IMR-90 (cell line): ENCODE measurements at regions not wholly inside any gene's neighbourhood (a gene's known extent, or its start where the extent isn't known, plus 50 kb on each side); places are given as distances from the start of the nearest gene placed in this dataset.

Experiments
- ATAC-seq: fragments of 200-7000 bp; cut with Tn5 transposase; 2 replicates; pipeline ENCODE4 v1.9.1; 2020; ENCODE audit warnings: low read depth, mild to moderate bottlenecking, moderate library complexity
- BruUV-seq: library from RNA; stranded (reverse); fragments of 400-500 nt; replicated peaks from 2 replicates; lab custom pipeline; 2021; lab: Mats Ljungman, UMichigan
- CTCF ChIA-PET: fragments of 300-600 bp; formaldehyde crosslinking; extraction: SDS; loops from one replicate; lab custom pipeline; 2021; ENCODE audit warnings: antibody characterized with exemption; lab: Yijun Ruan, JAX
- POLR2A ChIA-PET: fragments of 300-600 bp; sonication (Branson Sonifier 250); formaldehyde crosslinking; loops from one replicate; lab custom pipeline; 2022; ENCODE audit warnings: antibody characterized with exemption; ENCODE audit not compliant: unreplicated experiment; lab: Charles Lee
- DNase-seq: peaks from one replicate; pipeline ENCODE4 v3.0.0; 2013
- H2AFZ ChIP-seq: replicated peaks from 2 replicates; pipeline ENCODE3; 2013; ENCODE audit warnings: low read length, mild to moderate bottlenecking; ENCODE audit not compliant: poor library complexity
- H2AK5ac ChIP-seq: 2 replicates; pipeline ENCODE4 v1.6.1; 2013; ENCODE audit warnings: low read depth, low read length, inconsistent platforms
- H2AK9ac ChIP-seq: replicated peaks from 2 replicates; pipeline ENCODE3; 2013; ENCODE audit warnings: mild to moderate bottlenecking, low read depth, low read length, moderate library complexity; ENCODE audit not compliant: poor library complexity
- H2BK120ac ChIP-seq: 2 replicates; pipeline ENCODE4 v1.6.1; 2013; ENCODE audit warnings: low read depth, low read length, inconsistent platforms
- H2BK15ac ChIP-seq: 3 replicates; pipeline ENCODE4 v1.6.1; 2013; ENCODE audit warnings: low read depth, low read length, inconsistent platforms
- H2BK20ac ChIP-seq: 2 replicates; pipeline ENCODE4 v1.6.1; 2013; ENCODE audit warnings: low read depth, mild to moderate bottlenecking, inconsistent platforms, low read length, moderate library complexity
- H2BK5ac ChIP-seq: 2 replicates; pipeline ENCODE4 v1.6.1; 2013; ENCODE audit warnings: mild to moderate bottlenecking, low read depth, low read length, inconsistent platforms; ENCODE audit not compliant: poor library complexity, severe bottlenecking
- H3K14ac ChIP-seq: replicated peaks from 2 replicates; pipeline ENCODE4 v1.6.1; 2013; ENCODE audit warnings: low read depth, low read length, inconsistent platforms
- H3K18ac ChIP-seq: 2 replicates; pipeline ENCODE4 v1.6.1; 2013; ENCODE audit warnings: low read depth, low read length, control low read depth
- H3K23ac ChIP-seq: 2 replicates; pipeline ENCODE4 v1.6.1; 2013; ENCODE audit warnings: low read depth, low read length, inconsistent platforms
- H3K27ac ChIP-seq: 2 replicates; pipeline ENCODE4 v1.5.1; 2013; ENCODE audit warnings: mild to moderate bottlenecking, control low read depth, low read length; ENCODE audit not compliant: insufficient read depth
- H3K27me3 ChIP-seq: 2 replicates; pipeline ENCODE4 v1.6.1; 2013; ENCODE audit warnings: low read length; ENCODE audit not compliant: control insufficient read depth, insufficient read depth
- H3K36me3 ChIP-seq: 2 replicates; pipeline ENCODE4 v1.6.1; 2013; ENCODE audit warnings: low read length, mixed read lengths; ENCODE audit not compliant: control insufficient read depth, insufficient read depth
- H3K4ac ChIP-seq: 2 replicates; pipeline ENCODE4 v1.6.1; 2013; ENCODE audit warnings: low read depth, low read length, inconsistent platforms
- H3K4me1 ChIP-seq: 2 replicates; pipeline ENCODE4 v1.6.1; 2013; ENCODE audit warnings: low read length, mixed read lengths; ENCODE audit not compliant: control insufficient read depth, insufficient read depth
- H3K4me2 ChIP-seq: 2 replicates; pipeline ENCODE4 v1.6.1; 2013; ENCODE audit warnings: low read depth, mild to moderate bottlenecking, control low read depth, low read length, moderate library complexity
- H3K4me3 ChIP-seq: 2 replicates; pipeline ENCODE4 v1.5.1; 2013; ENCODE audit warnings: low read depth, mild to moderate bottlenecking, control low read depth, low read length, moderate library complexity; ENCODE audit not compliant: insufficient read depth
- H3K56ac ChIP-seq: 2 replicates; pipeline ENCODE4 v1.6.1; 2013; ENCODE audit warnings: low read length, inconsistent platforms; ENCODE audit not compliant: insufficient read depth; ENCODE audit errors: extremely low read depth
- H3K79me1 ChIP-seq, 2 experiments: 2 replicates each; pipeline ENCODE4 v1.6.1; 2013; ENCODE audit warnings: low read length in 2 of 2, inconsistent platforms in 1 of 2, low read depth in 1 of 2
- H3K9ac ChIP-seq: 2 replicates; pipeline ENCODE4 v1.6.1; 2013; ENCODE audit warnings: low read depth, low read length, control low read depth
- H3K9me1 ChIP-seq: 2 replicates; pipeline ENCODE4 v1.6.1; 2013; ENCODE audit warnings: low read length, inconsistent platforms; ENCODE audit not compliant: insufficient read depth
- H3K9me3 ChIP-seq: 2 replicates; pipeline ENCODE4 v1.6.1; 2013; ENCODE audit warnings: low read length; ENCODE audit not compliant: control insufficient read depth, insufficient read depth
- H4K20me1 ChIP-seq: 2 replicates; pipeline ENCODE4 v1.6.1; 2013; ENCODE audit warnings: low read length, inconsistent platforms; ENCODE audit not compliant: insufficient read depth
- H4K5ac ChIP-seq: 2 replicates; pipeline ENCODE4 v1.6.1; 2013; ENCODE audit warnings: mild to moderate bottlenecking, low read depth, low read length, control low read depth
- H4K8ac ChIP-seq, 2 experiments: 2 replicates each; pipeline ENCODE4 v1.6.1; 2013; ENCODE audit warnings: low read depth in 2 of 2, low read length in 2 of 2, control low read depth in 1 of 2, inconsistent platforms in 1 of 2
- H4K91ac ChIP-seq: 2 replicates; pipeline ENCODE4 v1.6.1; 2013; ENCODE audit warnings: low read depth, low read length, inconsistent platforms; ENCODE audit not compliant: insufficient read depth
- NFE2L2 ChIP-seq: fragments of 150-350 bp; IDR thresholded peaks from 2 replicates; pipeline ENCODE4 v1.6.1; 2016; ENCODE audit warnings: low read depth, mild to moderate bottlenecking, low read length
- USF2 ChIP-seq: fragments of 150-350 bp; IDR thresholded peaks from 2 replicates; pipeline ENCODE4 v1.6.1; 2017; ENCODE audit warnings: mild to moderate bottlenecking, antibody characterized with exemption, low read length, low read depth
- WGBS, 2 experiments: methylation state at CpG; one replicate each; pipeline versions ENCODE4 v1.1.5 to v1.1.7; 2013; ENCODE audit warnings: missing lambda C conversion rate in 2 of 2; ENCODE audit not compliant: insufficient read length in 1 of 2; ENCODE audit errors: extremely low coverage in 2 of 2; 5-methylcytosine and 5-hydroxymethylcytosine counted together
- dilution Hi-C: fragments of 300-500 bp; cut with HindIII; formaldehyde crosslinking; loops from one replicate; pipeline ENCODE4 v1.14.3; 2018; ENCODE audit warnings: low sequenced_read_pairs; ENCODE audit not compliant: unreplicated experiment
- in situ Hi-C: fragments of 300-500 bp; cut with MboI; formaldehyde crosslinking; loops from 3 replicates; pipeline ENCODE4 v1.14.3; 2019; ENCODE audit warnings: low sequenced_read_pairs, inconsistent platforms, mixed read lengths
- intact Hi-C: fragments of 100-400 bp; cut with micrococcal nuclease; formaldehyde crosslinking; loops from 2 replicates; pipeline ENCODE4 v1.10.0; 2022

- no peaks in the 10 kb centered on the region for H4K20me1 ChIP-seq
- H3K14ac ChIP-seq, result no peak overlapping the region
- no peak overlapping the region for H2BK120ac ChIP-seq
- no peak overlapping the region for H4K8ac ChIP-seq
- no peak overlapping the region for H3K27ac ChIP-seq
- DNase-seq, result no peak
- H3K4me2 ChIP-seq, result no peak overlapping the region
- no peak overlapping the region for H2AK9ac ChIP-seq
- ATAC-seq, result no peak
- CTCF ChIA-PET, result no interaction called here
- H3K79me1 ChIP-seq, result no peaks in the 10 kb centered on the region
- intact Hi-C loops (no loop called here), dilution Hi-C loops (no loop called here), in situ Hi-C loops (no loop called here)
- no peak overlapping the region for H2BK5ac ChIP-seq
- H2BK15ac ChIP-seq, result no peak overlapping the region
- H3K36me3 ChIP-seq, result no peaks in the 10 kb centered on the region
- no peaks in the 10 kb centered on the region for H3K9me1 ChIP-seq
- H4K91ac ChIP-seq, result no peak overlapping the region
- H3K9ac ChIP-seq, result no peak overlapping the region
- H2AFZ ChIP-seq, result no peak overlapping the region
- no peak overlapping the region for H3K56ac ChIP-seq
- H2AK5ac ChIP-seq, result no peak overlapping the region
- POLR2A ChIA-PET, result no interaction called here
- H4K5ac ChIP-seq, result no peak overlapping the region
- no peak overlapping the region for H3K4me3 ChIP-seq
- TF ChIP-seq USF2, result no peak
- TF ChIP-seq NFE2L2, result peak; percentile 27; the same call in 1 of the 2 replicates
- no peak overlapping the region for H3K23ac ChIP-seq
- BruUV-seq, result no TSS peak
- H3K4me1 ChIP-seq, result no peaks in the 10 kb centered on the region
- no peak overlapping the region for H3K4ac ChIP-seq
- H2BK20ac ChIP-seq, result no peak overlapping the region
- no CpG with 5 or more reads among the region's 1 CpG for WGBS, 2 experiments
- H3K9me3 ChIP-seq, result peaks cover 3% of the 10 kb centered on the region; the same call in 1 of the 2 replicates
- no peaks in the 10 kb centered on the region for H3K27me3 ChIP-seq
- no peak overlapping the region for H3K18ac ChIP-seq
Measured at GRCh38 chr12:33654313-33654712, 214.7 kb upstream of the SYT10 start.
